CD4-positive, alpha-beta T cell treated with Interferon alpha-2 for 1 hour (primary cell): ENCODE measurements at regions not wholly inside any gene's neighbourhood (a gene's known extent, or its start where the extent isn't known, plus 50 kb on each side); places are given as distances from the start of the nearest gene placed in this dataset.

ENCODE experiments used
- DNase-seq, 2 donors: peaks; one replicate each; pipeline ENCODE4 v3.0.0-alpha.2; 2020 to 2022

- DNase-seq: no peak
Observed at GRCh38 chr18:47758000-47758399, 172.5 kb downstream of the SMAD2 start.

- DNase-seq: peak; percentile 30 to 48
Observed at GRCh38 chr18:47756364-47757016, 174.0 kb downstream of the SMAD2 start.

GRCh38 chr18:47755102-47755456, 175.4 kb downstream of the SMAD2 start:
- no peak for DNase-seq

- DNase-seq: peak in 1 of 2 donors; percentile 47
Observed at GRCh38 chr18:47754311-47755101, 176.0 kb downstream of the SMAD2 start.

- DNase-seq: no peak
Observed at GRCh38 chr18:47752796-47753645, 177.4 kb downstream of the SMAD2 start.

- DNase-seq: no peak
Observed at GRCh38 chr18:47750889-47751423, 179.5 kb downstream of the SMAD2 start.

- DNase-seq: no peak
Observed at GRCh38 chr18:47749600-47749973, 180.9 kb downstream of the SMAD2 start.

GRCh38 chr18:47748847-47749599, 181.4 kb downstream of the SMAD2 start:
- DNase-seq: peak; percentile 74 to 84

GRCh38 chr18:47748093-47748796, 182.2 kb downstream of the SMAD2 start:
- no peak for DNase-seq

GRCh38 chr18:47747260-47747795, 183.1 kb downstream of the SMAD2 start:
- no peak for DNase-seq

- DNase-seq: no peak
Observed at GRCh38 chr18:47746615-47747014, 183.8 kb downstream of the SMAD2 start.

- no peak for DNase-seq
Observed at GRCh38 chr18:47745227-47745626, 185.2 kb downstream of the SMAD2 start.

- DNase-seq: no peak
Observed at GRCh38 chr18:47737956-47738355, 192.5 kb downstream of the SMAD2 start.

- no peak for DNase-seq
Observed at GRCh38 chr18:47737198-47737830, 193.1 kb downstream of the SMAD2 start.

- no peak for DNase-seq
Observed at GRCh38 chr18:47736376-47737140, 193.9 kb downstream of the SMAD2 start.

- DNase-seq: no peak
Observed at GRCh38 chr18:47735041-47735702, 195.3 kb downstream of the SMAD2 start.

GRCh38 chr18:47731276-47731675, 199.2 kb downstream of the SMAD2 start:
- DNase-seq: no peak

- no peak for DNase-seq
Observed at GRCh38 chr18:47730795-47731194, 199.7 kb downstream of the SMAD2 start.

GRCh38 chr18:47729356-47729755, 201.1 kb downstream of the SMAD2 start:
- no peak for DNase-seq

GRCh38 chr18:47728921-47729320, 201.5 kb downstream of the SMAD2 start:
- no peak for DNase-seq
